ENCODE measurements at regions not wholly inside any gene's neighbourhood (a gene's known extent, or its start where the extent isn't known, plus 50 kb on each side); places are given as distances from the start of the nearest gene placed in this dataset.

- TF ChIP-seq CTCF (IDR thresholded peaks at IDR 0.05; ENCODE audit: low read depth, low read length) (no peak), POLR2A (IDR thresholded peaks at IDR 0.05; ENCODE audit: extremely low read depth, insufficient read length) (no peak), MYC (IDR thresholded peaks at IDR 0.05; ENCODE audit: low read depth, low read length) (no peak), MAX (IDR thresholded peaks at IDR 0.05; ENCODE audit: low read depth, low read length) (no peak)
Observed at GRCh38 chr2:216804357-216805350, 55.2 kb downstream of the TNP1 start.
